ENCODE measurements at regions not wholly inside any gene's neighbourhood (a gene's known extent, or its start where the extent isn't known, plus 50 kb on each side); places are given as distances from the start of the nearest gene placed in this dataset.

DNA sequence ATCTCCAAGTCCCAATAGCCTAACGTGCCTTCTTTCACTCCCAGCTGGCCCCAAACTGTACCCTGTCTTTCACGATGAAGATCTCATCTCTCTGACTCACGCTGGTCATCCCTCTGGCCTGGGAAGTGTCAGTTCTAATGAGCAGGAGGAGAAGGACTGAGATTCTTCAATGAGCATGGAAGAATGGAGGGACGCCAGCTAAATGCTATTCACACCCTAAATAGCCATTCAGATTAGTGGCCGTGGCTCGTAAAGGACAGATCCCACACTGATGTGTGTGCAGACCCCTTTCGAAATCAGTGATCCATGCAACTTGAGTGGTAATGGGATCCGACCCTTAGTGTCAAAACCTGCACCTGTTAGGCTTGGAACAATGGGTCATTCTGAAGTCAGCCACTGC, 75.9 kb upstream of the SMYD2 start:
- WGBS, result 88% methylated on average over 8 of the region's 8 CpGs

DNA sequence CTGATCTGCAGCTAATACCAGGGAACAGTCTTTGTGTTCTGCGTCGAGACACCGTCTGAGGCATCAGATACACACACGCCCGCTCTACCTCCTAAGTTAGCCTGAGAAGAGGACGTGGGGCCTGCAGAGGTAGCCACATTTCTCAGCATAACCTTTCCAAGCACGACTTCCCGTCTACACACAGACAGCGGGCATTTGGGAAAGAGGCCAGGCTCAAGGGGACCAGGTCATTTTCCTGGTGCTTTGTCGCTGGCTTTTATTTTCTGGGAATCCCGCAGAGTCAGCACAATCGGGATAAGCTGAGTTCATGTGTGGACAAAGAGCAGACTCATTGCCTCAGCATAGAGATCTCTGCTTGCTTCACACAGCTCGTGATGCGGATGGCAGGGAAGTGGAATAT, 72.5 kb upstream of the SMYD2 start:
- Histone ChIP-seq H3K27me3 (ENCODE audit: insufficient read depth, low read length) (no peaks in the 10 kb centered on the region), H3K4me3 (ENCODE audit: low read length) (no peak overlapping the region), H3K27ac (ENCODE audit: low read depth, low read length) (no peak overlapping the region), H3K4me1 (ENCODE audit: insufficient read depth, low read length) (peaks cover 19% of the 10 kb centered on the region; the same call in 1 of the 2 replicates), H3K9me3 (ENCODE audit: insufficient read depth, low read depth, low read length) (no peaks in the 10 kb centered on the region), H3K36me3 (ENCODE audit: insufficient read depth, low read length) (no peaks in the 10 kb centered on the region), H3K9ac (ENCODE audit: low read depth, low read length) (no peak overlapping the region)
- 89% methylated on average over 14 of the region's 14 CpGs for WGBS

More for the DNA sequence above, 75.9 kb upstream of the SMYD2 start:
- Histone ChIP-seq H3K4me1 (ENCODE audit: insufficient read depth, low read length) (peaks cover 19% of the 10 kb centered on the region; the same call in 1 of the 2 replicates), H3K4me3 (ENCODE audit: low read length) (no peak overlapping the region), H3K9me3 (ENCODE audit: insufficient read depth, low read depth, low read length) (no peaks in the 10 kb centered on the region), H3K27me3 (ENCODE audit: insufficient read depth, low read length) (no peaks in the 10 kb centered on the region), H3K27ac (ENCODE audit: low read depth, low read length) (no peak overlapping the region), H3K9ac (ENCODE audit: low read depth, low read length) (no peak overlapping the region), H3K36me3 (ENCODE audit: insufficient read depth, low read length) (no peaks in the 10 kb centered on the region)

DNA sequence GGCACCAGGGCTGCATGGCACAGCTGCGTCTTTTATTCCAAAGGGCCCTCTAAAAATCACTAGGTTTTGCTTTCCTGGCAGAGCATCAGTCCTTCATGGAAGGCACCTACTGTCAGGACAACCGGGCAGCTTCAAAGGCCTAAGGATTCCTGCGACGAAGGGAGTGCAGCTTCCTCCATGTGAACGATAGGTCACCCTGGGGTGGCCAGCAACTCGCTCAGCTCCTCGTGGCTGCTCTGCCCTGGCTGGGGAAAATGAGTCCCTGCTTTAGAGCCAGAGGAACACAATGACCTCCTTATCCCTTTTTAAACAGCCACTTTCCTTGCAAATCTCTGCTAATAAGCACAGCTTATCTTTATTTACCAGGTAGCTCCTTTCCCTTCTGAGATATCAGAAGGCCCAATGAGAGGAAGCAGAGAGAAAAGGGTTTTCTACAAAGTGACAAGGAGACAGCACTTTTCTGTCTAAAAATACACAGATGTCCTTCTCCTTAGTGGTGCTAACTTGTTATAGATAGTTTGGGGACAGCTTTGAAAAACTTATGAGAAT, 71.6 kb upstream of the SMYD2 start:
- whole genome bisulfite sequencing, result 89% methylated on average over 7 of the region's 7 CpGs
- H3K27ac ChIP-seq (ENCODE audit: low read depth, low read length), result no peak overlapping the region

DNA sequence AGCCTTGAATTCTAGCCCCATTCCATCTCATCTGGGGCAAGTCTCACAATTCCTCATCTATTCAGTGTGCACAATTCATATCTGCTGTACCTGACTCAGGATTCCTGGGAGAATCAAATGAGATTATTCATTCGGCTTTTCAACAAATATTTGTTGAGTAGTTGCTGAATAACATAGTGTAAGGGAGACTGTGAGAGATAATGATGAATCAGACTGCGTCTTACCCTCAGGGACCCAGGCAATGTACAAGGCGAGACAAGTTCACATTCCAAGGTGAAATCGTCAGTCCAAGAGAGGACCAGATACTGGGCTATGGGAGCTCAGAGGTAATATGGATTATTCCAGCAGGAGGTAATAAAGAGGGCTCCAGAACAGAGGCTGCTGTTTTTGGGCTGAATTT, 67.8 kb upstream of the SMYD2 start:
- H3K9me3 ChIP-seq (ENCODE audit: insufficient read depth, low read depth, low read length), result no peaks in the 10 kb centered on the region
- WGBS, result 88% methylated on average over 4 of the region's 4 CpGs
- H3K9ac ChIP-seq (ENCODE audit: low read depth, low read length), result no peak overlapping the region
- peaks cover 17% of the 10 kb centered on the region for H3K4me1 ChIP-seq (ENCODE audit: insufficient read depth, low read length)
- H3K36me3 ChIP-seq (ENCODE audit: insufficient read depth, low read length), result no peaks in the 10 kb centered on the region
- no peak overlapping the region for H3K27ac ChIP-seq (ENCODE audit: low read depth, low read length)
- no peaks in the 10 kb centered on the region for H3K27me3 ChIP-seq (ENCODE audit: insufficient read depth, low read length)
- H3K4me3 ChIP-seq (ENCODE audit: low read length), result no peak overlapping the region

More for the DNA sequence above, 71.6 kb upstream of the SMYD2 start:
- Histone ChIP-seq H3K4me3 (ENCODE audit: low read length) (no peak overlapping the region), H3K9me3 (ENCODE audit: insufficient read depth, low read depth, low read length) (no peaks in the 10 kb centered on the region), H3K9ac (ENCODE audit: low read depth, low read length) (no peak overlapping the region), H3K4me1 (ENCODE audit: insufficient read depth, low read length) (peaks cover 22% of the 10 kb centered on the region), H3K36me3 (ENCODE audit: insufficient read depth, low read length) (no peaks in the 10 kb centered on the region), H3K27me3 (ENCODE audit: insufficient read depth, low read length) (no peaks in the 10 kb centered on the region)

DNA sequence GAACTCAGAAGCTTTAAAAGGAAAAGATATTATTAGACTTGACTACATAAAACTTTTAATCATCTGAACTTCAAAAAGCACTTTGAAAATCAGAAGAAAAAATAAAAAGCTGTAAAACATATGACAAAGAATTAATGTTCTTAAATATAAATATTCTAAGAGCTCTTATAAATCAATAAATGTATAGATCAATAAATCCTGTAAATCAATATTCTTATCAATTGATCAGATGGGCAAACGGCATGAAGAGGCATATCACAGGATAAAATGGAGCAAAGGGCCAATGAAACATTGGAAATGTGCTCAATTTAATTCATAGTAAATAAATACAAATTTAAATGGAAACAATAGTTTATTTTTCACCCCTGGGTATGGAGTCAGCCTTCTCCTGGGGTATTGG, 66.1 kb upstream of the SMYD2 start:
- no peak overlapping the region for H3K27ac ChIP-seq (ENCODE audit: low read depth, low read length)
- WGBS, result 60% methylated on average over 1 of the region's 1 CpG
- peaks cover 15% of the 10 kb centered on the region for H3K4me1 ChIP-seq (ENCODE audit: insufficient read depth, low read length)

DNA sequence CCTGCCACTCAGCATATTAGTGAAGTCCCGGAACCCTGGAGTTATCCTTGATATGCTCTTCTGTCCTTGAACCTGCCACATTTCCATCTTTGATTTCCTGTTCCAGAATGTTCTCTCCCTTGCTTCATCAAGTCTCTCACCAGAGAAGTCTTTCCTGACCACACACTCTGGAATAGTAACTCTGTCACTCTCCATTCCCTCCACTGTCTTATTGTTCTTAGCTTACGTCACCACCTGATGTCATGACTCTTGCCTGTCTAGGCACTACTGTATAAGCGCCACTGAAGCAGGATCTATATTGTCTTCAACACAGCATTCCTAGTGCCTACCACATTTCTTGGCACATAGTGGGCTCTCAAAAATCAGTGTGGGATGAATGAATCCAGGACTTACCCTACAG, 65.4 kb upstream of the SMYD2 start:
- WGBS, result 89% methylated on average over 3 of the region's 3 CpGs

More for the DNA sequence above, 66.1 kb upstream of the SMYD2 start:
- Histone ChIP-seq H3K4me3 (ENCODE audit: low read length) (no peak overlapping the region), H3K36me3 (ENCODE audit: insufficient read depth, low read length) (no peaks in the 10 kb centered on the region), H3K9me3 (ENCODE audit: insufficient read depth, low read depth, low read length) (no peaks in the 10 kb centered on the region), H3K9ac (ENCODE audit: low read depth, low read length) (no peak overlapping the region), H3K27me3 (ENCODE audit: insufficient read depth, low read length) (no peaks in the 10 kb centered on the region)

DNA sequence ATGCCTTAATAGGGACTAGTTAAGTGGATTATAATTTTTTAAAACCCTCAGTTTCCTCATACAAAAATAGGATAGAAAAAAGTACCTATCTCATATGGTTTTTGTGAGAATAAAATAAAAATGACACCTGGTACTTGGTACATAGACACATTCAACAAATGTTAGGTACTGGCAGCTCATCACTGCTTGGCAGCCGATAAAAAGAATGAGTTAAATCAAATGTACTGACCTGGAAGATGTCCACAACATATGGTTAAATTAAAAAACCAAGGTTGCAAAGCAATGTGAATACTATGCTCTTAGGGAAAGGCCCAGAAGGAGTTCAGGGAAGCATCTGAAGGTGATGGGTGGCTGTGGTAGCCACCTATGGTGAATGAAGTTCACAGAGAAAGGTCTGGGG, 64.9 kb upstream of the SMYD2 start:
- Histone ChIP-seq H3K9me3 (ENCODE audit: insufficient read depth, low read depth, low read length) (no peaks in the 10 kb centered on the region), H3K4me3 (ENCODE audit: low read length) (no peak overlapping the region), H3K36me3 (ENCODE audit: insufficient read depth, low read length) (no peaks in the 10 kb centered on the region), H3K9ac (ENCODE audit: low read depth, low read length) (no peak overlapping the region), H3K27ac (ENCODE audit: low read depth, low read length) (no peak overlapping the region), H3K27me3 (ENCODE audit: insufficient read depth, low read length) (no peaks in the 10 kb centered on the region), H3K4me1 (ENCODE audit: insufficient read depth, low read length) (peaks cover 17% of the 10 kb centered on the region)
- 85% methylated on average over 1 of the region's 1 CpG for WGBS

More for the DNA sequence above, 65.4 kb upstream of the SMYD2 start:
- peaks cover 17% of the 10 kb centered on the region for H3K4me1 ChIP-seq (ENCODE audit: insufficient read depth, low read length)
- no peaks in the 10 kb centered on the region for H3K9me3 ChIP-seq (ENCODE audit: insufficient read depth, low read depth, low read length)
- H3K27me3 ChIP-seq (ENCODE audit: insufficient read depth, low read length), result no peaks in the 10 kb centered on the region
- no peak overlapping the region for H3K4me3 ChIP-seq (ENCODE audit: low read length)
- H3K27ac ChIP-seq (ENCODE audit: low read depth, low read length), result no peak overlapping the region
- H3K36me3 ChIP-seq (ENCODE audit: insufficient read depth, low read length), result no peaks in the 10 kb centered on the region
- no peak overlapping the region for H3K9ac ChIP-seq (ENCODE audit: low read depth, low read length)

DNA sequence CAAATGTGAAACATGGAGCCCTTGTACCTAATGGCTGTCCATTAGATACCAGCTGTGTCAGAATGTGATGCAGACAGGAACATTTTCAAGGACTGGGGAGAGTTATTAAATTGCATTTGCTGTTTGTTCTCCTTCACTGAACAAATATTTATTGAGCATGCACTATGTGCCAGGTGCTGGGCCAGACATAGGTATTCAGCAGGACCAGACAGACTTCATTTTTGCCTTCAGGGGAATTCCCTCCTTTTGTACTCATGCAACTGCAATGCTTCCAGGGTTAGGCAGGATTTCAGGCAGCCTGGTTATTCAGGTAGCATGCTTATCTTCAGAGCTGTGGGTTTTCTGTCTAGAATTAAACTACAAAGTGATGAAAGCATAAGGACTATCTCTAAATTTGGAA, 64.2 kb upstream of the SMYD2 start:
- H3K36me3 ChIP-seq (ENCODE audit: insufficient read depth, low read length), result no peaks in the 10 kb centered on the region
- no peak overlapping the region for H3K9ac ChIP-seq (ENCODE audit: low read depth, low read length)
- H3K4me3 ChIP-seq (ENCODE audit: low read length), result no peak overlapping the region
- H3K9me3 ChIP-seq (ENCODE audit: insufficient read depth, low read depth, low read length), result no peaks in the 10 kb centered on the region
- H3K4me1 ChIP-seq (ENCODE audit: insufficient read depth, low read length), result peaks cover 17% of the 10 kb centered on the region
- no peaks in the 10 kb centered on the region for H3K27me3 ChIP-seq (ENCODE audit: insufficient read depth, low read length)
- no peak overlapping the region for H3K27ac ChIP-seq (ENCODE audit: low read depth, low read length)

DNA sequence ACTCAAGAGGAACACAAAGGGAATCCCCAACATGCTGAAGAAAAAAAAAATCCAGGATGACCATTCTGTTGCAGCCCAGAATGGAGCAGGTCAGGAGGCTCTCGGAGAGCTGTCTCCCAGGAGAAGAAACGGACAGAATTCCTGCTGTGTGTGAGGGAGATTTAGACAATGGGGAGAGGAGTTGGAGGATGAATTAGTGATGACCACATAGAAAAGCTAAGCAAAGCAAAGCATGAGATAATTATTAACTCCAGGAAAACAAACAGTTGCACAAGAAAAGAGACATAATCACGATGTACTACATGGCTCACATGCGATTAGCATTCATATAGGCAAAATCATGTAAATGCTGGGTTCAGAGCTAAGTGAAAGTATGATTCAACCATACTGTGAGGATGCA, 61.1 kb upstream of the SMYD2 start:
- Histone ChIP-seq H3K9ac (ENCODE audit: low read depth, low read length) (no peak overlapping the region), H3K4me1 (ENCODE audit: insufficient read depth, low read length) (peaks cover 16% of the 10 kb centered on the region; the same call in 1 of the 2 replicates), H3K27ac (ENCODE audit: low read depth, low read length) (no peak overlapping the region), H3K4me3 (ENCODE audit: low read length) (no peak overlapping the region), H3K27me3 (ENCODE audit: insufficient read depth, low read length) (peaks cover 10% of the 10 kb centered on the region), H3K36me3 (ENCODE audit: insufficient read depth, low read length) (no peaks in the 10 kb centered on the region), H3K9me3 (ENCODE audit: insufficient read depth, low read depth, low read length) (no peaks in the 10 kb centered on the region)
- 74% methylated on average over 4 of the region's 4 CpGs for WGBS

DNA sequence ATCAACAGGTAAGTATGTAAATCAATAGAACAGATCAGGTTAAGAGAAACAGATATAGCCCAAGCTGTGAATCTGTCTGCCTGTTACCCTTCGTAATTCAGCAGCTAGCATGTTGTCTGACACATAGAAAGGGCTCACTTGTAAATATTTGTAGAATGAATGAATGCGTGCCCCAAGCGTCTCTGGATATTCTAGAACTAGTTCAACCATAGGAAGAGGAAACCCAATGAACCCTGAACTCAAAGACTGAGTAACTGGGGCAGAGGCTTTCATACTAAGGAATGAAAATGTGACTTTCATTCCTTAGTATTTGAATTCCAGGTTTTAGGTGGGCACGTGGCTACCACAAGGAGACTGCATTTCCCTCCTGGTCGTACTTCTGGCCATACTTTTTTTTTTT, 60.1 kb upstream of the SMYD2 start:
- WGBS, result 95% methylated on average over 5 of the region's 5 CpGs
- no peaks in the 10 kb centered on the region for H3K9me3 ChIP-seq (ENCODE audit: insufficient read depth, low read depth, low read length)
- no peaks in the 10 kb centered on the region for H3K36me3 ChIP-seq (ENCODE audit: insufficient read depth, low read length)
- H3K4me1 ChIP-seq (ENCODE audit: insufficient read depth, low read length), result peaks cover 18% of the 10 kb centered on the region; the same call in 1 of the 2 replicates
- peaks cover 17% of the 10 kb centered on the region for H3K27me3 ChIP-seq (ENCODE audit: insufficient read depth, low read length)
- H3K27ac ChIP-seq (ENCODE audit: low read depth, low read length), result no peak overlapping the region
- no peak overlapping the region for H3K9ac ChIP-seq (ENCODE audit: low read depth, low read length)
- H3K4me3 ChIP-seq (ENCODE audit: low read length), result no peak overlapping the region

DNA sequence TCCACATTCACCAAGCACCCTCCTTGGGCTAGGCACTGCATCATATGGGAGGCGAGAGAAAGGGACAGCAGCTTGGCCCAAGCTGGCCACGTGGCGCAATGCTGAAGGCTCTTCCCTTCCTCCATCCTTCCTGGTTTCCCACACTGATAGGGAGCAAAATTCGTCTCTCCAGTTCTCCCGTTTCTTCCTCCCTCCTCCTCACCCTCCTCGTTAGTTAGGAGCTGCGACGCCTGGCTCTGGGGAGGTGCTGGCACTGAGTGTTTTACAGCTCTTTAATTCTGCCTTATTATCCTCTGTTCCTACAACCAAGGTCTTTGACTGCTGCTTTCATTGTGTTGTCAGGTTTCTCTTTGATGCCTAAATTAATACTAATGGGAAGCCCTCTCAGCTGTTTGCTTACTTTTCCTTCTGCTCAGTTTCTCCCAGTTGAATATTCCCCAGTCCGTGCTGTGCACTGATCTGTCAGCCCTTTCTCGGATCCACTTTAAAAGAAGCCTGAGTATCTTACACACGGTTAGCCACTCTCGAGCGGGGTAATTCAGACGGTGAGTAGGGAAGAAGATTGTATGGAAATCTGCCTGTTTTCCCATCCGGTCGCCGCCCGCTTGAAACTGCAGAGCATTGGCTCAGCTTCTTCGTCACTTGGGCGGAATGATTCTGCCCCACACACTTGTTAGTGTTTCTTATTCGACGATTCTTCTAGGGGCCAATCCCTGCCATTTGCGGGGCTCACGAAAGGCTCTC, 56.2 kb upstream of the SMYD2 start:
- H3K4me1 ChIP-seq (ENCODE audit: insufficient read depth, low read length), result peaks cover 19% of the 10 kb centered on the region
- H3K9ac ChIP-seq (ENCODE audit: low read depth, low read length), result peak overlapping the region; percentile 23
- peaks cover 17% of the 10 kb centered on the region for H3K27me3 ChIP-seq (ENCODE audit: insufficient read depth, low read length)
- H3K9me3 ChIP-seq (ENCODE audit: insufficient read depth, low read depth, low read length), result no peaks in the 10 kb centered on the region
- H3K27ac ChIP-seq (ENCODE audit: low read depth, low read length), result no peak overlapping the region
- no peaks in the 10 kb centered on the region for H3K36me3 ChIP-seq (ENCODE audit: insufficient read depth, low read length)
- 19% methylated on average over 24 of the region's 24 CpGs for WGBS
- peak overlapping the region; percentile 42 for H3K4me3 ChIP-seq (ENCODE audit: low read length)
